Right renal pelvis (tissue), 4 donors: ENCODE measurements at regions not wholly inside any gene's neighbourhood (a gene's known extent, or its start where the extent isn't known, plus 50 kb on each side); places are given as distances from the start of the nearest gene placed in this dataset.
"Not testable (repeated sequence)": the region's sequence is repeated elsewhere in the genome, so short reads cannot be mapped to it uniquely, and the experiment has no call there.

Source experiments
- DNase-seq, 4 donors: peaks; one replicate each; pipeline ENCODE4 v3.0.0-alpha.2; 2013; ENCODE audit warnings: low read depth in 4 of 4, low spot score in 3 of 4, missing footprints in 1 of 4

DNA sequence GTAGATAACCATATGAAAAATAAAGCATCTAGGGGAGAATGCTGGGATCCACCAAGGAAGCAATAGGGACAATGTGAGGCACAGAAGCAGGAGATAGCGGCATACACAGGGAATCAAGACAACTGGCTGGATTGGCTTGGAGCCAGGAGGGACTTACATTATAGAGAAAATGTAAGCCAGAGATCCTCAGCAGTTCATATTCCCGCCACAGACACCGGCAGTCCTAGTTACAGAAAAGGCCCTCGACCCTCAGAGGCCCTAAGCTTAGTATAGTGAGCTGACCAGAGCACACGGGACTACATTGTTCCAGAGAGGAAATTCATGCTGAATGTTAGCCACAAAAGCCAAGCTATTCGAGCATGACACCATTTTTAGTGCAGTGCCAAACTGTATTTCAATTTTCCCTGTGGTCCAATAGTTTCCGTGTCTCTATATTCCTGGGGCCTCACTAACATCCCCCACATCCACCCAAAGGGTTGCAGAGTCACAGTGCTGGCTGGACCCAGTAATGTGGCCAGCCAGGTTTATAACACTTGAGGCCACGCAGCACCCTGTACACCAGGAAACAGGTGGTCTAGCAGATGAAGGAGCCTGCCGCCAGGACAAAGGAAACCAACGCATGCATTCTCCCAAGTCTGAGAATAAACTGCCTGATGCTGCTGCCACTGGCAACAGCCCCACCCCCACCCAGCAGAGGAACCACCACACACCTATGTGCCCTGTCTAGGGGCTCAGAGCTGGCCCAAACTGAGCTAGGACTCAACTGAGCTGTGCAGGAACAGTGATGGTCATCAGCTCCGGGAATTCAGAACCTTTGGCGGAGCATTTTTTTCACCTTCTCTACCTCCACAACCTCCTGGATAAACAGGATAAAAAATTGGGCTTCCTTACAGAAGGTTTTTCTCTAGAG is 693.2 kb upstream of the CHD1 start:
- no peak for DNase-seq

DNA sequence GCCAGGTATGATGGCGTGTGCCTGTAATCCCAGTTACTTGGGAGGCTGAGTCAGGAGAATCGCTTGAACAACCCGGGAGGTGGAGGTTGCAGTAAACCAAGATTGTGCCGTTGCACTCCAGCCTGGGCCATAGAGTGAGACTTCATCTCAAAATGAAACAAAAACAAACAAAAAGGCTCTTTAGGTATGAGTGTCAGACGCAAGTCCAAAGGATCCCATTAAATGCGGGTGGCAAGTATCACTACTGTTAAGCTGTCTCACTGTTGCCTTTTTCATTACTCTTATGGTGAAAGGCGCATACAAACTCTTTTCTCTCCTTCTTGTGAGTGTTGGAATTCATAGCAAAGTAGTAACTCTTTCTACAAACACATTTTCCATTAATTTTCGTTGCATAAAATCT is 688.5 kb upstream of the CHD1 start:
- no peak for DNase-seq

DNA sequence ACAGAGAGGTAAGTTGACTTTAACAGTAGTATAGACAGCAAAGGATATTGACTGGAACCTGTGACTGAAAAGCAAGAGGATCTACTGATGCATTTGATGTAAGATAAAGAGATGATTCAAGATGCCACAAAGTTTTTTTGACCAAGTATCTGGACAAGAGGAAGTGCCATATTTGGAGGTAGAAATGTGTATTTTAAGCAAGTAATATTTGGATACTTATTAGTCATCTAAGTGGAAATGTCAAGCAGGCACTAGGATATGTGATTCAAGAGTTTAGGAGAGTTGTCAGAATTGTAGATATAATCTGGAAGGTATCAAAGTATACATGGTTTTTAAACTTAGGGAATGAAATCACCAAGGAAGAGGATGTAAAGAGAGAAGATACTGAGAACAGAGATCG is 686.1 kb upstream of the CHD1 start:
- DNase-seq = no peak

DNA sequence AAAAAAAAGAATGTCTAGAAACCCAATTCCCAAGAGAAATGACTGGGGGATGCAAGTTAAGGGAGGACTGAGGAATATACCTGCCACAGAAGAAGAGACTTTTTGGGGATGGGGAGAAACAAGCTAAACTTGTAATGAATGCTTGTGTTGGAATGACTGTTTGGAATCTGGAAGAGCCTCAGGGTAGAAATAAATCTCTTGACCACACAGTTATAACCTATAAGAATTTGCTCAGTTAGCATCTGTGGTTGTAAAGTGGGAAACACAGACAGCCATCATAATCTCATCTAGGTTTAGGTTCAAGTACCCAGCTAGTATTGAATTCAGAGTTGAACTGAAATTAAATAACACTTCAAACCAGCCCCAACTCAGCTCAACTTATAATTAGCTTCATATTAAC is 678.3 kb upstream of the CHD1 start:
- no peak for DNase-seq

DNA sequence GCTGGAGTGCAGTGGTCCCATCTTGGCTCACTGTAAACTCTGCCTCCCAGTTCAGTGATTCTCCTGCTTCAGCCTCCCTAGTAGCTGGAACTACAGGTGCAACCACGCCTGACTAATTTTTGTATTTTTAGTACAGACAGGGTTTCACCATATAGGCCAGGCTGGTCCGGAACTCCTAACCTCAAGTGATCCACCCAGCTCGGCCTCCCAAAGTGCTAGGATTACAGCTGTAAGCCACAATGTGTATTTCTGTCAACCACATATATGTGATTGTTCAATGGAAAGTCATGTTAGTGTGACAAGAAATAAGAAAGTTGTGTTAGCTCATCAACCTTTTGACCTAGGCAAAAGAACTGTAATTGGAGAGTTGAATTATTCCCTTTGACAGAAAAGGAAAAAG is 677.1 kb upstream of the CHD1 start:
- no peak for DNase-seq

DNA sequence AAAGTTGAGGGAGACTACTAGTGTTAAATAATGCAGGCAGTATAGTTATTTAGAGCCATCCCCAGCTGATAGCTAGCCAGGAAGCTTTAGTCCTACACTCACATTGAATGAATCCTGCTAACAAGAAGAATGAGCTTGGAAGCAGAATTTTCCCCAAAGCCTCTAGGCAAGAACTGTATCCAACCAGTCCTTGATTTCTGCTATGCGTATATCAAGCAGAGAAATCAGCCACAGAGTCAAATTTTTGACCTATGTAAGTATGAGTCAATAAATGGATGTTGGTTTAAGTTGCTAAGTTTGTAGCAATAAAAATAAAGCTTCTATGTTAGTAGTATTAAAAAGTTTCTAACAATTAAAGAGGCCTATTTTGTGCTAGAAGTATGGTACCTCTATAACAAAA is 672.1 kb upstream of the CHD1 start:
- DNase-seq = no peak

DNA sequence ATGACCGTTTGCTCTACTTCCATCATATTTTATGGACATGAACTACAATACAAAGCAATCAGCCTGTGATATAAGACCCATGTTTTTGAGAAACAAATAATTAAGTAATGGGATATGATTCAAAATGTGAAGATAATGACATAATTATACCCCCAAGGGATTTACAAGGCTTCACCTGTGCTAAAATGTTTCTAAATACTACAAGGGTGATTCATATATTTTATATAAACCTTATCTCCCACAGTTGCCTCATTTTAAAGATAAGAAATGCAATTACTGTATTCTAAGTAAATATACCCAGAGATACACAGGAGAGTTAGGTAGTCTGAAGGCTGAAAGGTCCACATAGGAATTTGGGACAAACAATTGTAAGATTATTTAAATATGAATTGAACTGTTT is 662.0 kb upstream of the CHD1 start:
- DNase-seq = no peak

DNA sequence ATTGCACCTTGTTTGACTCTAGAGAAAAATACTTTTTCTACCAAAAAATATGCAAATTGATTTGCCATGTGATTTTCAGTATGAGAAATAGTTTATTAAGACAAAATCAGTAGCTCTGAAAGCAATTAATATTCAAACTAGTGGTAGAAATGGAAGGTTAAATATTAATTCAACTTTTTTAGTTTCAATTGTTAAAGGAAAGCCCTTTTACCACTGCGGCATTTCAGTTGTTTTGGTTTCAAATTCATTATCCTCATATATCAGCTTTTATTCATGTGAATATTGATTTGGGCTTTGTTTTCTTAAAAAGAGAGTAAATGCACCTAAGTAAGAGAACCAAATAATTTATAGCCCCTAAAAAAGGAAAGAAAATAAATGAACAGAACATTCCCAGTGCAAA is 660.6 kb upstream of the CHD1 start:
- no peak for DNase-seq

DNA sequence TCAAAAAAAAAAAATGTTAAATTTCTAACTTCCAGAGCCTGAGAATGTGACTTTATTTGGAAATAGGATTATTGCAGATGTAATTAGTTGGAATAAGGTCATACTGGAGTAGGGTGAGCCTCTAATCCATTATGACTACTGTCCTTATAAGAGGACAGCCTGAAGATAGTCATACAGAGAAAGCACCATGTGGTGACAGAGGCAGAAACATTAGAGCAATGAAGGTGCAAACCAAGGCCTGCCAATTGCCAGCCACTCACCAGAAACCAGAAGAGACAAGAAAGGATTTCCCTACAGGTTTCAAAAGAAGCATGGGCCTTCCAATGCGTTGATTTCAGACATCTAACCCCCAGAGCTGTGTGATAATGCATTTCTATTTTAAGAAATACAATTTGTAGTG is 659.2 kb upstream of the CHD1 start:
- DNase-seq = no peak

DNA sequence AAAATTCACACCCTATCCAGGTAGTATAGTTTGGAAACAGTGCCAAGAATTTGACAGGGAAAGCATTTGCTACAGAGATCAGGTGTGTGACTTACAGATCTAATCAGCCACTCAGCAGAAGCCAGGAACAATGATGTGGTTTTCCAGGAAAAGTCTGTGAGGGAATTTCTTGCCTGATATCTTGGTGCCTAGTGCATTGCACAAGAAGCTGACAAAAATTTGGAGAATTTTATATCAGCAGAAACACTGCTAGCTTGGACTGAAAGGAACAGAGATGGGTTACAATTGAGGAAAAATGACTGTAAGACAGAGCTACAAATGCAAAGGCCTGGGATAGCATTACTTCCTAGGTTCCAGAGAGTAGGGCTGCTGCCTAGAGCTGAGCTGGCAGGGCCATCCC is 658.1 kb upstream of the CHD1 start:
- no peak for DNase-seq

DNA sequence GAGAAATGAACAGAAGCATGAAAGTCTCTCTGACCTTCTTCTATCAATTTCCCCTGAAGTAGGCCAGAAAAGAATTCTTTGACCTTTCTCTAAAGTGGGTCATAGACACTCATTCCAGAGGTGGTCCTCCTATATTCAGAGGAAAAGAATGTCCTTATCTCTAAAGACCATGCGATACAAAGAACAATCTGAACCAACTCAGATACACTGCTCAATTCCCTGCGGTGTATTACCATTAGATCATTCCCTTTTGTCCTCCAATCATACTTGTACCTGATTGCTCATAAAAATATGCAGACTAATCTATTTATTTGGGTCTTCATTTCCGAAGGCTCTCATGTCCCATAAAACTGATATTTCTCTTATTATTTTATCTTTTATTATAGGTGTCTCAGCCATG is 652.4 kb upstream of the CHD1 start:
- not testable (repeated sequence) for DNase-seq

DNA sequence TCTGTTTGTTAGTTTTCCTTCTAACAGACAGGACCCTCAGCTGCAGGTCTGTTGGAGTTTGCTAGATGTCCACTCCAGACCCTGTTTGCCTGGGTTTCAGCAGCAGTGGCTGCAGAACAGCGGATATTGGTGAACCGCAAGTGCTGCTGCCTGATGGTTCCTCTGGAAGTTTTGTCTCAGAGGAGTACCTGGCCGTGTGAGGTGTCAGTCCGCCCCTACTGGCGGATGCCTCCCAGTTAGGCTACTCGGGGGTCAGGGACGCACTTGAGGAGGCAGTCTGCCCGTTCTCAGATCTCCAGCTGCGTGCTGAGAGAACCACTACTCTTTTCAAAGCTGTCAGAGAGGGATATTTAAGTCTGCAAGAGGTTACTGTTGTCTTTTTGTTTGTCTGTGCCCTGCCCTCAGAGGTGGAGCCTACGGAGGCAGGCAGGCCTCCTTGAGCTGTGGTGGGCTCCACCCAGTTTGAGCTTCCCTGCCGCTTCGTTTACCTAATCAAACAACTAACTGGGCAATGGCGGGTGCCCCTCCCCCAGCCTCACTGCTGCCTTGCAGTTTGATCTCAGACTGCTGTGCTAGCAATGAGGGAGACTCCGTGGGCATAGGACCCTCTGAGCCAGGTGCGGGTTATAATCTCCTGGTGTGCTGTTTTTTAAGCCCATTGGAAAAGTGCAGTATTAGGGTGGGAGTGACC is 634.3 kb upstream of the CHD1 start:
- DNase-seq = not testable (repeated sequence)

DNA sequence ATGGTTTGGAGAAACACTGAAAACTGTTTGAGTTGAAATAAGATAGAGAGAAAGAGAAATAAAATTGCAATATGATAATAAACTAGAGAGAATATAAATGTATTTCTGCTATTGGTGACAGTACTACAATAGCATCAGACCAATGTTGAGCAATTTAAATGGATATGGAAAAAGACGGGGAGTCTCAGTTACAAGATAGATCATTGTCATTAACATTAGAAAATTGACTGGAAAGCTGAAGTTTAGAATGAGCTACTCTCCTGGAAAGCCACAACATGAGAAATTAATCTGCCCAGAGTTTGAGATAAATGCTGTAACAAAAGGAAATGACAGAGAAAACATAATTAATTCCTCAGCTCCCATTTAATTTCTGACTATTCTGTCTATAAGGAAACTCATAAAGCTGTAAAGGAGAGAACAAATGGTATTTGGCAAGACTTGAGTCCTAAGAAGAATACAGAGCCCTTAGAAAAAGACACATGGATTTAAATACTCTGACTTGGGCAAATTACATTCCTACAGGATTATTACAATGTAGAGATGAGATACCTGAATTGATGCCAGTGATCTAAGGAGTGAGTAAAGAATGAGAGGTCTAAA is 624.5 kb upstream of the CHD1 start:
- no peak for DNase-seq

DNA sequence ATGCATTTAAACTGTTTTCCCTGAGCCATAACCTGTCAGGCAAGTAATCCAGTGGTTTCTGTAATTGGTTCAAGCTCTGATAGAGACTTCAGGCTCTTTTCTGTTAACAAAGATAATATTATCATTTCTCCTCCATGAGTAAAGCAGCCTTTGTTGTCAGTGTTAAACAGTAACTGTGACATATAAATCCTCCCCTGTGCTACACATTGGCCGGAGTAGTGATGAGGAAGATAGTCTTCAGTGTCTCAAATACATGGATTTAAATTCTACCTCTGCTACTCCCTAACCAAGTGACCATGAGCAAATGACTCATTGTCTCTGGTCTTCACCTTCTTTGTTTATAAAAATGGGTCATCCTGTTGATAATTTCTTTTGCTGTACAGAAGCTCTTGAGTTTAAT is 615.5 kb upstream of the CHD1 start:
- DNase-seq = peak in 1 of 4 donors; percentile 1

DNA sequence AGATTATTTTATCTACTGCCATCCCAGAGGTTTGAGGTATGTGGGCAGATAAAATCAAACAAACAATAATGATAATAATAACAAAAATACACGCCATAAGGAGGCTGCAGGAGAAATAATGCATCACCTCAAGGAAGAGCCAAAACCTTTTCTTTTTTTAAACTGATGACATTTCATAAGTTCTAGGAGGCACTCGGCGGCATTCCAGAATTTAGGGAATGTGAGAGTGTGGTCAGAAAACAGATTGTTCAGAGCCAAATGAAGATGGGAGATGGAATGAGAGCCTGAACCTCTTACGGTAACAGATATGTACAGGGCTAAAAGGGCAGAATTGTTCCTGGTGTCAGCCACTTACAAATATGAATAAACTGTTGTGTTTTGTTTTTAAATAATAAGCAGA is 615.0 kb upstream of the CHD1 start:
- DNase-seq = no peak

DNA sequence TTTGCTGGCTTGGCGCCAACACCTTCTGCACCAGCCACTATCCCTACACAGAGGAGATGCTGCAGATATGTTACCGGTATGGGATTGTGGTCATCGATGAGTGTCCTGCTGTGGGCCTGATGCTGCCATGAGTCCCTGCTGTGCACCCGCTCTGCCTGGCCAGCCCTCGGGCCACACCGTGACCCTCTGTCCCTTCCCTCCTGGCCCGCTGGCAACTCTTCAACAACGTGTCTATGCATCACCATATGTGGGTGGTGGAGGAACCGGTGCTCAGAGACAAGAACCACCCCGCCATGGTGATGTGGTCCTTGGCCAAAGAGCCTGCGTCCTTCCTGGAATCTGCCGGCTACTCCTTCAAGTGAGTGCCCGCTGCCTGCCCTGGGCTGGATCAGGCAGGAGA is 605.4 kb upstream of the CHD1 start:
- not testable (repeated sequence) for DNase-seq

DNA sequence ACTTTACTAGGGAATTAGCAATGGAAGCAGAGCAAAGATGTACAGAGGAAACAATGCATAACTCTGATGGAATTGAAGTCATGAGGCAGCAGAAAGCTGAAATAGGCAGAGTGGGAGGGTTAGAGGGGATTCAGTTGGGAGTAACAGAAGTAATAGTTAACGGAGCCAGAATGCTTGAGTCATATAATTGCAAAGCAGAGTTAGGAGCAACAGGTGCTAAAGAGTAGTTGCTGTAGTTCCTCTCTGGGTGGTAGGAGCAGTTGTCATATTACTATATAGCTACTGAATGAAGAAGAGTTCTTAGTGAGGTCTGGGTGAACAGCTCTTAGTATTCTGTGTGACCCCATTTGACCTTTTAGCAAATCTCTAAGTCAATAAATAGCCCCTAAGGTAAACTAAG is 592.9 kb upstream of the CHD1 start:
- DNase-seq = not testable (repeated sequence)

DNA sequence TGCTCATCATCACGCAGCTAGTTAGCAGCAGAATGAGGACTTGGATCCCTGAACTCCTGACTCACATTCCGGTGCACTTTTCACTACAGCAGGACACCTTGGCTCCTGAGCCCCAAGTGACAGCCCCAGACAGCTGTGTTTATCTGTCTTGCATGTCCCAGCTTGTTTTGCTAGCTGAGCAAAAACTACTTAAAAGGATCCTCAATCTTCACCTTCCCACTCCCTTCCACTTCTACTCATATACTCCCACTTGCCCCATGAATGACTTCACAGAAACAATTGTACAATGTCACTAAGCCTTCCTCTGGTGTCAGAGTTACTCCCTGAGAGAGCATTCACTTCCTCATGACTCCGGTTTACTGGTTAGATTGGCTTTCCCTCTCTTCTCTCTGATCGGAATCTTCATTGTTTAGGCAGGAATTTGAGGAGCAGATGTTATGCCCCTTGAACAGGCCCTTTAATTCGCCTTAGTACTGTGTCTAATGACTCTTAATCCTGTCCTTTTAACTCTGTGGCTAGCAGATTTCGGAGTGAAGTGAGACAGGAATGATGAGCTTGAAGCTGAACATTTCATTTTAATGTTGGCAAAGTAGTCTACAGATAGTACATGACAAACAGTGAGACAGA is 587.2 kb upstream of the CHD1 start:
- DNase-seq = peak in 2 of 4 donors; percentile 8 to 17

DNA sequence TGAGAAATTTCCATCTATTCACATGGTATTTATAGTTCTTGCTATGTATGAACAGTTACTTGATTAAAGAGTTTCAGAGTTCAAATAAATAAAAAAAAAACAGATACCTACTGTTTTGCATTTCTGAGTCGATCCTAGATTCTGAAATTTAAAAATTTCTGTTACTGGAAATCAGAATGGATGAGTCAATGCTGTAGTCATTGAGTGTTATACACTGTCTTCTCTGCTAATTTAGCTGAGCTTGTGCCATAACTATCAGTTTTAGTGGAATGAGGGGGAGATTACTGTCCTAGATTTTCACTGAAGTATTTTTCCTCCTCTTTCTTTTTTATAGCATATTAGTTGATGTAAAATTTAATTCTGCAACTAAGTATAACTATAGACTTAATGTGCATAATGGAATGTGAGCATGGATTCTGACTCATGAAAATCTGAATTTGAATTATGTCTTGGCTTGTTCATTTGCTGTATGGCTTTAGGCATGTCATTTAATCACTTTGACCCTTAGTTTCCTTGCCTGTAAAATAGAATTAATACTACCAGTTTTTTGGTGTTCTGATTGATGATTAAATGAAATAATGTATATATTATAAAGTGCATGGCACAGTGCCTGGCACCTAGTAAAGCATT is 581.5 kb upstream of the CHD1 start:
- DNase-seq = not testable (repeated sequence)

DNA sequence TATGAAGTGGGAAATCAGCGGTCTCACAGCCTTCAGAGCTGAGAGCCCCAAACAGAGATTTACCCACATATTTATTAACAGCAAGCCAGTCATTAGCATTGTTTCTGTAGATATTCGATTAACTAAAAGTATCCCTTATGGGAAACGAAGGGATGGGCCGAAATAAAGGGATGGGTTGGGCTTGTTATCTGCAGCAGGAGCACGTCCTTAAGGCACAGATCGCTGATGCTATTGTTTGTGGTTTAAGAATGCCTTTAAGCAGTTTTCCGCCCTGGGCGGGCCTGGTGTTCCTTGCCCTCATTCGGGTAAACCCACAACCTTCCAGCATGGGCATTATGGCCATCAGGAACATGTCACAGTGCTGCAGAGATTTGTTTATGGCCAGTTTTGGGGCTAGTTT is 580.3 kb upstream of the CHD1 start:
- DNase-seq = not testable (repeated sequence)

DNA sequence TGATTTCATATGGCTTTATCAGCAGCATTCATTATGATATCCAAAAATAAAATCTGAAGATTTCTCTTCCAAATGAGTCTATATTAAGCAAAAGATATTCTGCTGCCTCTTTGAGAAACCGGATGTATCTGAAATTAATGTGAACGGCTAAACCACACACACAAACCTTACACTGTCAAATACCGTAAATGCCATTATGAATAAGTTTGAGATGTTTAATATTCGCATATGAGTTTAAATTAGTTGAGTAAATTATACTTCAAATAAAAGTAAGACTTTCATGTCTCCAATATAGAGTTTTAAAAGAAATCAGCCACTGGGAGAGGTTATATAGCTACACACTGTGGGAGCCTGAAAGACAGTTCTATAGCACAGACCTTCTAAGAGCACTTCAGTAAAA is 566.6 kb upstream of the CHD1 start:
- DNase-seq = not testable (repeated sequence)
